Neural progenitor cell (in vitro differentiated cells): ENCODE measurements at regions not wholly inside any gene's neighbourhood (a gene's known extent, or its start where the extent isn't known, plus 50 kb on each side); places are given as distances from the start of the nearest gene placed in this dataset.
"Not testable (repeated sequence)": the region's sequence is repeated elsewhere in the genome, so short reads cannot be mapped to it uniquely, and the experiment has no call there.

Experiments used
- CTCF ChIP-seq: fragments of 200-600 bp; sonication (generic); IDR thresholded peaks from 2 replicates; pipeline ENCODE4 v1.5.1; 2017; ENCODE audit warnings: antibody characterized with exemption, mild to moderate bottlenecking
- EZH2 ChIP-seq: fragments of 200-600 bp; sonication (generic); IDR thresholded peaks from 2 replicates; pipeline ENCODE4 v1.6.1; 2017; ENCODE audit warnings: antibody characterized with exemption, mild to moderate bottlenecking, moderate library complexity

DNA sequence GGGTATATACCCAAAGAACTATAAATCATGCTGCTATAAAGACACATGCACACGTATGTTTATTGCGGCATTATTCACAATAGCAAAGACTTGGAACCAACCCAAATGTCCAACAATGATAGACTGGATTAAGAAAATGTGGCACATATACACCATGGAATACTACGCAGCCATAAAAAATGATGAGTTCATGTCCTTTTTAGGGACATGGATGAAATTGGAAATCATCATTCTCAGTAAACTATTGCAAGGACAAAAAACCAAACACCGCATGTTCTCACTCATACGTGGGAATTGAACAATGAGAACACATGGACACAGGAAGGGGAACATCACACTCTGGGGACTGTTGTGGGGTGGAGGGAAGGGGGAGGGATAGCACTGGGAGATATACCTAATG, 914.9 kb upstream of the SOX9 start:
- not testable (repeated sequence) for TF ChIP-seq CTCF, EZH2
